SK-N-SH (cell line): ENCODE measurements at regions not wholly inside any gene's neighbourhood (a gene's known extent, or its start where the extent isn't known, plus 50 kb on each side); places are given as distances from the start of the nearest gene placed in this dataset.

ENCODE experiments used
- CTCF ChIA-PET: fragments of 300-600, 350-600 bp; formaldehyde crosslinking; extraction: SDS; loops from one replicate; lab custom pipeline; 2021; lab: Yijun Ruan, JAX
- POLR2A ChIA-PET: fragments of 350-600 bp; sonication (Branson Sonifier 250); formaldehyde crosslinking; extraction: SDS; loops from one replicate; lab custom pipeline; 2020; ENCODE audit warnings: antibody characterized with exemption, inconsistent platforms; lab: Yijun Ruan, JAX
- DNase-seq: peaks from one replicate; pipeline ENCODE4 v3.0.0; 2012
- H2AFZ ChIP-seq: fragments of 200-600 bp; sonication (generic); 2 replicates; pipeline ENCODE4 v1.8.1; 2016; ENCODE audit warnings: antibody characterized with exemption, mild to moderate bottlenecking, low read depth
- H3F3A ChIP-seq: fragments of 200-600 bp; sonication (generic); replicated peaks from 2 replicates; pipeline ENCODE3; 2016; ENCODE audit warnings: antibody characterized with exemption, mild to moderate bottlenecking; ENCODE audit not compliant: insufficient read depth
- H3K27ac ChIP-seq, 2 experiments: fragments of 200-500 bp in 1 of 2; fragments of 200-600 bp in 1 of 2; sonication (Bioruptor generic) in 1 of 2; sonication (generic), shearing (Covaris generic) in 1 of 2; 2 replicates each; pipeline versions ENCODE4 v1.5.1 to v1.6.1; 2014 to 2016; ENCODE audit warnings: low read depth in 2 of 2, inconsistent platforms in 1 of 2, low read length in 1 of 2, mild to moderate bottlenecking in 1 of 2, mixed read lengths in 1 of 2
- H3K27me3 ChIP-seq: fragments of 200-600 bp; sonication (generic), shearing (Covaris generic); 2 replicates; pipeline ENCODE4 v1.6.1; 2016; ENCODE audit warnings: mixed run types; ENCODE audit not compliant: insufficient read depth
- H3K36me3 ChIP-seq, 2 experiments: fragments of 200-500 bp in 1 of 2; fragments of 200-600 bp in 1 of 2; sonication (Bioruptor generic) in 1 of 2; sonication (generic) in 1 of 2; replicated peaks in 1 of 2; 2 replicates each; pipeline versions ENCODE3 to v1.5.1; 2014 to 2016; ENCODE audit warnings: low read length in 1 of 2, mild to moderate bottlenecking in 1 of 2; ENCODE audit not compliant: insufficient read depth in 2 of 2, control insufficient read depth in 1 of 2
- H3K4me1 ChIP-seq, 2 experiments: fragments of 200-500 bp in 1 of 2; fragments of 200-600 bp in 1 of 2; sonication (Bioruptor generic) in 1 of 2; sonication (generic), shearing (Covaris generic) in 1 of 2; 2 replicates each; pipeline versions ENCODE4 v1.5.1 to v1.6.1; 2014 to 2016; ENCODE audit warnings: low read depth in 1 of 2, low read length in 1 of 2, mixed run types in 1 of 2; ENCODE audit not compliant: insufficient read depth in 2 of 2, control insufficient read depth in 1 of 2
- H3K4me2 ChIP-seq: fragments of 200-600 bp; sonication (generic), shearing (Covaris generic); 2 replicates; pipeline ENCODE4 v1.6.1; 2017; ENCODE audit warnings: mixed run types
- H3K4me3 ChIP-seq, 2 experiments: fragments of 200-500 bp in 1 of 2; fragments of 200-600 bp in 1 of 2; sonication (Bioruptor generic) in 1 of 2; sonication (generic), shearing (Covaris generic) in 1 of 2; 2 replicates each; pipeline versions ENCODE4 v1.5.1 to v1.8.1; 2014 to 2016; ENCODE audit warnings: low read depth in 2 of 2, inconsistent platforms in 1 of 2, low read length in 1 of 2, mild to moderate bottlenecking in 1 of 2, mixed read lengths in 1 of 2, moderate library complexity in 1 of 2
- H3K79me2 ChIP-seq: fragments of 200-600 bp; sonication (generic); 2 replicates; pipeline ENCODE4 v1.8.1; 2017; ENCODE audit warnings: mild to moderate bottlenecking; ENCODE audit not compliant: insufficient read depth
- H3K9ac ChIP-seq: fragments of 200-600 bp; sonication (generic); 2 replicates; pipeline ENCODE4 v1.6.1; 2017; ENCODE audit warnings: mixed run types
- H3K9me2 ChIP-seq: fragments of 200-600 bp; sonication (generic); 2 replicates; pipeline ENCODE4 v1.6.1; 2017; ENCODE audit warnings: mixed run types
- H3K9me3 ChIP-seq: fragments of 200-600 bp; sonication (generic); 2 replicates; pipeline ENCODE4 v1.6.1; 2017; ENCODE audit warnings: mixed run types, mild to moderate bottlenecking, moderate library complexity
- H4K20me1 ChIP-seq: fragments of 200-600 bp; sonication (generic); 2 replicates; pipeline ENCODE4 v1.6.1; 2017; ENCODE audit warnings: mild to moderate bottlenecking, mixed run types; ENCODE audit not compliant: insufficient read depth
- CTCF ChIP-seq: fragments of 200-600 bp; sonication (generic); IDR thresholded peaks from 2 replicates; pipeline ENCODE4 v1.6.1; 2017; ENCODE audit warnings: antibody characterized with exemption, mild to moderate bottlenecking, moderate library complexity
- EP300 ChIP-seq, 2 experiments: IDR thresholded peaks; 2 replicates each; pipeline versions ENCODE4 v1.4.0 to v1.6.1; 2012; ENCODE audit warnings: borderline replicate concordance in 1 of 2, low read depth in 1 of 2, low read length in 1 of 2
- FOSL2 ChIP-seq: IDR thresholded peaks from 2 replicates; pipeline ENCODE4 v1.4.0; 2012; ENCODE audit warnings: low read depth, mild to moderate bottlenecking, moderate library complexity, borderline replicate concordance
- FOXJ3 ChIP-seq: sonication (generic); formaldehyde crosslinking; IDR thresholded peaks from 2 replicates; pipeline ENCODE4 v1.5.1; 2020; ENCODE audit warnings: mild to moderate bottlenecking, missing genetic modification reagents
- IRF3 ChIP-seq: fragments of 150-350 bp; IDR thresholded peaks from 2 replicates; pipeline ENCODE4 v1.6.1; 2016; ENCODE audit warnings: mild to moderate bottlenecking, low read depth, low read length
- JUND ChIP-seq: IDR thresholded peaks from 2 replicates; pipeline ENCODE4 v1.4.0; 2012
- MEF2A ChIP-seq: IDR thresholded peaks from 2 replicates; pipeline ENCODE4 v1.4.0; 2012; ENCODE audit warnings: low read depth, borderline replicate concordance
- POLR2AphosphoS5 ChIP-seq: IDR thresholded peaks from 2 replicates; pipeline ENCODE4 v1.6.1; 2012; ENCODE audit warnings: low read depth, low read length
- RFX5 ChIP-seq: IDR thresholded peaks from 2 replicates; pipeline ENCODE4 v1.6.1; 2012; ENCODE audit warnings: mild to moderate bottlenecking, improper control_type of control experiment, low read length
- RXRA ChIP-seq: IDR thresholded peaks from 2 replicates; pipeline ENCODE4 v1.4.0; 2012; ENCODE audit warnings: low read depth, mild to moderate bottlenecking, borderline replicate concordance
- SMC3 ChIP-seq: IDR thresholded peaks from 2 replicates; pipeline ENCODE4 v1.6.1; 2012; ENCODE audit warnings: low read depth, low read length, improper control_type of control experiment
- TAF1 ChIP-seq: IDR thresholded peaks from 2 replicates; pipeline ENCODE4 v1.6.1; 2012; ENCODE audit warnings: low read depth, mild to moderate bottlenecking, low read length, moderate library complexity, borderline replicate concordance
- YY1 ChIP-seq: IDR thresholded peaks from 2 replicates; pipeline ENCODE4 v1.4.0; 2012; ENCODE audit warnings: low read depth, mild to moderate bottlenecking
- WGBS: methylation state at CpG from one replicate; pipeline ENCODE4 v1.1.6; 2017; ENCODE audit warnings: low lambda C conversion rate; 5-methylcytosine and 5-hydroxymethylcytosine counted together
- TF ChIP-seq, protein P1 (sequence below): fragments of 150-350 bp; IDR thresholded peaks from 2 replicates; pipeline ENCODE4 v1.6.1; 2017; ENCODE audit warnings: antibody characterized with exemption, low read length, low read depth, borderline replicate concordance
- TF ChIP-seq, protein P2 (sequence below): IDR thresholded peaks from 2 replicates; pipeline ENCODE4 v1.4.0; 2012; ENCODE audit warnings: low read depth, borderline replicate concordance
- TF ChIP-seq, protein P3 (sequence below): IDR thresholded peaks from 2 replicates; pipeline ENCODE4 v1.4.0; 2012; ENCODE audit warnings: low read depth, borderline replicate concordance
- TF ChIP-seq, protein P4 (sequence below): IDR thresholded peaks from 2 replicates; pipeline ENCODE4 v1.4.0; 2012; ENCODE audit warnings: low read depth

DNA sequence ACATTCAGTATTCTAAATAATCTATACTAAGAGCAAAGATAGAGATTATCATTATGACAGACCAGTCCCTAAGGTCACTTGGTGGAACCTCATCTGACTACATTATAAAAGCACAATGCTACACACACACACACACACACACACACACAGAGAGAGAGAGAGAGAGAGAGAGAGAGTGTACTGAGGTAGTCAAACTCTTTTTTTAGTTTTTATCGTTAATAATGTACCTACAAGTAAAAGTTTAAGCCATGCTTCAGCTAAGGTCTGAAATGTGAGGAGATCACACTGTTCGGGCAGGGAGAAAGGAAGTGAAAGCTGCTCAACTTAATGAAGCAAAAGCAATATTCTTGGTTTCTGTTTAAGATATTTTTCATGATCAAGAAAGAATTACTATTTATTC, 75.8 kb upstream of the CCDC160 start:
- Histone ChIP-seq H3K27ac (no peak overlapping the region), H3K4me2 (no peak overlapping the region), H3K9ac (no peak overlapping the region), H3K9me2 (no peaks in the 10 kb centered on the region), H2AFZ (no peak overlapping the region), H3K4me3 (no peak overlapping the region), H3K9me3 (no peaks in the 10 kb centered on the region), H3F3A (no peaks in the 10 kb centered on the region), H4K20me1 (no peaks in the 10 kb centered on the region), H3K4me1 (no peaks in the 10 kb centered on the region; a peak in 1 of 4 replicates), H3K79me2 (no peaks in the 10 kb centered on the region), H3K36me3 (no peaks in the 10 kb centered on the region), H3K27me3 (peaks cover 18% of the 10 kb centered on the region)
- ChIA-PET POLR2A (no interaction called here), CTCF (interaction anchor here (0.6 to 1.2 kb wide), 2 partner anchors 17 to 479 kb away, joined by 3 read pairs; no protein-coding TSS in a partner anchor)
- no peak for DNase-seq
- TF ChIP-seq JUND = no peak
- no peak for TF ChIP-seq POLR2AphosphoS5
- TF ChIP-seq, protein P1, sequence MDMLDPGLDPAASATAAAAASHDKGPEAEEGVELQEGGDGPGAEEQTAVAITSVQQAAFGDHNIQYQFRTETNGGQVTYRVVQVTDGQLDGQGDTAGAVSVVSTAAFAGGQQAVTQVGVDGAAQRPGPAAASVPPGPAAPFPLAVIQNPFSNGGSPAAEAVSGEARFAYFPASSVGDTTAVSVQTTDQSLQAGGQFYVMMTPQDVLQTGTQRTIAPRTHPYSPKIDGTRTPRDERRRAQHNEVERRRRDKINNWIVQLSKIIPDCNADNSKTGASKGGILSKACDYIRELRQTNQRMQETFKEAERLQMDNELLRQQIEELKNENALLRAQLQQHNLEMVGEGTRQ = no peak
- TF ChIP-seq MEF2A = no peak
- no peak for TF ChIP-seq RFX5
- TF ChIP-seq EP300 (IDR thresholded peaks at IDR 0.05; ENCODE audit: borderline replicate concordance in 1 of 2, low read depth in 1 of 2, low read length in 1 of 2) = no peak
- TF ChIP-seq, protein P2, sequence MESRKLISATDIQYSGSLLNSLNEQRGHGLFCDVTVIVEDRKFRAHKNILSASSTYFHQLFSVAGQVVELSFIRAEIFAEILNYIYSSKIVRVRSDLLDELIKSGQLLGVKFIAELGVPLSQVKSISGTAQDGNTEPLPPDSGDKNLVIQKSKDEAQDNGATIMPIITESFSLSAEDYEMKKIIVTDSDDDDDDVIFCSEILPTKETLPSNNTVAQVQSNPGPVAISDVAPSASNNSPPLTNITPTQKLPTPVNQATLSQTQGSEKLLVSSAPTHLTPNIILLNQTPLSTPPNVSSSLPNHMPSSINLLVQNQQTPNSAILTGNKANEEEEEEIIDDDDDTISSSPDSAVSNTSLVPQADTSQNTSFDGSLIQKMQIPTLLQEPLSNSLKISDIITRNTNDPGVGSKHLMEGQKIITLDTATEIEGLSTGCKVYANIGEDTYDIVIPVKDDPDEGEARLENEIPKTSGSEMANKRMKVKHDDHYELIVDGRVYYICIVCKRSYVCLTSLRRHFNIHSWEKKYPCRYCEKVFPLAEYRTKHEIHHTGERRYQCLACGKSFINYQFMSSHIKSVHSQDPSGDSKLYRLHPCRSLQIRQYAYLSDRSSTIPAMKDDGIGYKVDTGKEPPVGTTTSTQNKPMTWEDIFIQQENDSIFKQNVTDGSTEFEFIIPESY = no peak
- 20% methylated on average over 2 of the region's 2 CpGs for WGBS

DNA sequence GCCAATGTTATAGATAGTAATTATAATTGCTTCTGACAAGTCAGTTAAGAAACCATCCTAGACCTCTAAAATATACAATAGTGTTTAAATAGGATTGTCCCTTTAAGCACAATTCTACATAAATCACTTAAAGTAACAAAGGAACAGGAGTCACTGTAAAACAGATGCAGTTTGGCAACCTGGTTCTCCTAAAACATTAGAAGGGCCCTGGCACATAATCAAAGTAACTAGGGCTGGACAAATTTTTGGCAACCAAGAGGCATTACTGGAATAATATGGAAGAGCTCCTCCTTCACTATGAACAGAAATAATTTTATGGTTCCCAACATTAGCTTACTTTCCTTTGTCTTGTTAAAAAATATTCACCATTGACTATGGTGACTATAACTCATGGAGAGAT, 75.0 kb upstream of the CCDC160 start:
- no peak for DNase-seq
- H3K36me3 ChIP-seq = no peaks in the 10 kb centered on the region
- H3K9me3 ChIP-seq = no peaks in the 10 kb centered on the region
- H3K9ac ChIP-seq = no peak overlapping the region
- no peaks in the 10 kb centered on the region for H3K79me2 ChIP-seq
- no peaks in the 10 kb centered on the region for H4K20me1 ChIP-seq
- no peak overlapping the region for H3K27ac ChIP-seq
- CTCF ChIA-PET = interaction anchor here (1.2 kb wide), 1 partner anchor 18 kb away, joined by 3 read pairs; no protein-coding TSS in a partner anchor
- H2AFZ ChIP-seq = no peak overlapping the region
- H3K9me2 ChIP-seq = no peaks in the 10 kb centered on the region
- H3F3A ChIP-seq = no peaks in the 10 kb centered on the region
- no peak overlapping the region for H3K4me2 ChIP-seq
- no peaks in the 10 kb centered on the region; a peak in 1 of 4 replicates for H3K4me1 ChIP-seq
- POLR2A ChIA-PET = no interaction called here
- no peak overlapping the region for H3K4me3 ChIP-seq
- no peak for TF ChIP-seq YY1
- TF ChIP-seq, protein P3, sequence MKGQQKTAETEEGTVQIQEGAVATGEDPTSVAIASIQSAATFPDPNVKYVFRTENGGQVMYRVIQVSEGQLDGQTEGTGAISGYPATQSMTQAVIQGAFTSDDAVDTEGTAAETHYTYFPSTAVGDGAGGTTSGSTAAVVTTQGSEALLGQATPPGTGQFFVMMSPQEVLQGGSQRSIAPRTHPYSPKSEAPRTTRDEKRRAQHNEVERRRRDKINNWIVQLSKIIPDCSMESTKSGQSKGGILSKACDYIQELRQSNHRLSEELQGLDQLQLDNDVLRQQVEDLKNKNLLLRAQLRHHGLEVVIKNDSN = no peak
- no peak for TF ChIP-seq FOXJ3 (CRISPR knock-in tag)
- TF ChIP-seq, protein P4, sequence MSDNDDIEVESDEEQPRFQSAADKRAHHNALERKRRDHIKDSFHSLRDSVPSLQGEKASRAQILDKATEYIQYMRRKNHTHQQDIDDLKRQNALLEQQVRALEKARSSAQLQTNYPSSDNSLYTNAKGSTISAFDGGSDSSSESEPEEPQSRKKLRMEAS = no peak
- TF ChIP-seq RXRA = no peak
- TF ChIP-seq TAF1 = no peak
- no peak for TF ChIP-seq SMC3
- no peak for TF ChIP-seq IRF3
- TF ChIP-seq POLR2AphosphoS5 = no peak
- no peak for TF ChIP-seq CTCF
- no peak for TF ChIP-seq FOSL2
- peaks cover 25% of the 10 kb centered on the region for H3K27me3 ChIP-seq
